HAP-1 (cell line): ENCODE measurements at regions not wholly inside any gene's neighbourhood (a gene's known extent, or its start where the extent isn't known, plus 50 kb on each side); places are given as distances from the start of the nearest gene placed in this dataset.

ENCODE experiments used
- DNase-seq, 2 experiments: peaks; one replicate each; pipeline ENCODE4 v3.0.0-alpha.2; 2016 to 2020; ENCODE audit warnings: low spot score in 2 of 2
- H3K27me3 ChIP-seq: fragments of 250-450 bp; sonication (Bioruptor Pico); 2 replicates; pipeline ENCODE4 v1.5.1; 2020; ENCODE audit warnings: low read depth, mild to moderate bottlenecking, moderate library complexity
- H3K36me3 ChIP-seq: fragments of 250-450 bp; sonication (Bioruptor Pico); replicated peaks from 2 replicates; pipeline ENCODE4 v1.5.1; 2020; ENCODE audit warnings: mild to moderate bottlenecking
- H3K4me1 ChIP-seq: fragments of 250-450 bp; sonication (Bioruptor Pico); 2 replicates; pipeline ENCODE4 v1.5.1; 2020; ENCODE audit warnings: mild to moderate bottlenecking
- H3K4me3 ChIP-seq: fragments of 250-450 bp; sonication (Bioruptor Pico); 2 replicates; pipeline ENCODE4 v1.5.1; 2020; ENCODE audit warnings: mild to moderate bottlenecking, moderate library complexity
- H3K9me3 ChIP-seq: fragments of 250-450 bp; sonication (Bioruptor Pico); 2 replicates; pipeline ENCODE4 v1.5.1; 2020; ENCODE audit warnings: mild to moderate bottlenecking, moderate library complexity
- in situ Hi-C: fragments of 300-500 bp; cut with MboI; formaldehyde crosslinking; loops from 3 replicates; pipeline ENCODE4 v1.14.3; 2020; ENCODE audit warnings: low sequenced_read_pairs, inconsistent platforms, mixed read lengths

GRCh38 chr1:221327954-221328353, 413.9 kb downstream of the DUSP10 start:
- Histone ChIP-seq H3K9me3 (no peaks in the 10 kb centered on the region), H3K4me1 (no peaks in the 10 kb centered on the region), H3K27me3 (no peaks in the 10 kb centered on the region), H3K4me3 (no peak overlapping the region), H3K36me3 (no peaks in the 10 kb centered on the region)
- DNase-seq, result no peak
- in situ Hi-C loops, result no loop called here

DNA sequence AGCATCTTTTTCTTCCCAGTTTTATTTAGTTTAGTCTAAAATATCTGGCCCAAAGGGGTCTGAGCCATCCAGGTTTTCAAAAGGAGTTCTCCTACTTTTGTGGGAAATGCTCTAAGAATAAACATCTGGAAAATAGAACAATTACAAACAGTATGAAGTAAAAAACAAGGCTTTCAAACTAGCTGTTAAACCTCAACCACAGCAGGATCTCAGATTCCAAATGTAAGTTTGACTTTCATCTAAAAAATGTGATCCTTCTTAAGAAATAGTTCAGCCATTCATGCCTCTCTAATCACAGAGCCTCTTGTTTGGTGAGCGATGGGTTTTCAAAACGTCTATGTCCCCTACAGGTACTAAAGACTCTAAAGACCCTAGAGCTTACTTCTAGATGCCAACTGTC, 413.5 kb downstream of the DUSP10 start:
- Histone ChIP-seq H3K4me1 (no peaks in the 10 kb centered on the region), H3K27me3 (no peaks in the 10 kb centered on the region), H3K4me3 (no peak overlapping the region), H3K36me3 (no peaks in the 10 kb centered on the region), H3K9me3 (no peaks in the 10 kb centered on the region)
- no peak for DNase-seq
- in situ Hi-C loops, result no loop called here

GRCh38 chr1:221331273-221332183, 410.4 kb downstream of the DUSP10 start:
- no peak for DNase-seq
- H3K27me3 ChIP-seq, result no peaks in the 10 kb centered on the region
- H3K9me3 ChIP-seq, result no peaks in the 10 kb centered on the region
- in situ Hi-C loops, result no loop called here
- no peaks in the 10 kb centered on the region for H3K4me1 ChIP-seq
- no peaks in the 10 kb centered on the region for H3K36me3 ChIP-seq
- no peak overlapping the region for H3K4me3 ChIP-seq

GRCh38 chr1:221334062-221334461, 407.8 kb downstream of the DUSP10 start:
- in situ Hi-C loops, result no loop called here
- no peak overlapping the region for H3K4me3 ChIP-seq
- no peak for DNase-seq
- no peaks in the 10 kb centered on the region for H3K27me3 ChIP-seq
- no peaks in the 10 kb centered on the region for H3K9me3 ChIP-seq
- H3K4me1 ChIP-seq, result no peaks in the 10 kb centered on the region
- H3K36me3 ChIP-seq, result no peaks in the 10 kb centered on the region

DNA sequence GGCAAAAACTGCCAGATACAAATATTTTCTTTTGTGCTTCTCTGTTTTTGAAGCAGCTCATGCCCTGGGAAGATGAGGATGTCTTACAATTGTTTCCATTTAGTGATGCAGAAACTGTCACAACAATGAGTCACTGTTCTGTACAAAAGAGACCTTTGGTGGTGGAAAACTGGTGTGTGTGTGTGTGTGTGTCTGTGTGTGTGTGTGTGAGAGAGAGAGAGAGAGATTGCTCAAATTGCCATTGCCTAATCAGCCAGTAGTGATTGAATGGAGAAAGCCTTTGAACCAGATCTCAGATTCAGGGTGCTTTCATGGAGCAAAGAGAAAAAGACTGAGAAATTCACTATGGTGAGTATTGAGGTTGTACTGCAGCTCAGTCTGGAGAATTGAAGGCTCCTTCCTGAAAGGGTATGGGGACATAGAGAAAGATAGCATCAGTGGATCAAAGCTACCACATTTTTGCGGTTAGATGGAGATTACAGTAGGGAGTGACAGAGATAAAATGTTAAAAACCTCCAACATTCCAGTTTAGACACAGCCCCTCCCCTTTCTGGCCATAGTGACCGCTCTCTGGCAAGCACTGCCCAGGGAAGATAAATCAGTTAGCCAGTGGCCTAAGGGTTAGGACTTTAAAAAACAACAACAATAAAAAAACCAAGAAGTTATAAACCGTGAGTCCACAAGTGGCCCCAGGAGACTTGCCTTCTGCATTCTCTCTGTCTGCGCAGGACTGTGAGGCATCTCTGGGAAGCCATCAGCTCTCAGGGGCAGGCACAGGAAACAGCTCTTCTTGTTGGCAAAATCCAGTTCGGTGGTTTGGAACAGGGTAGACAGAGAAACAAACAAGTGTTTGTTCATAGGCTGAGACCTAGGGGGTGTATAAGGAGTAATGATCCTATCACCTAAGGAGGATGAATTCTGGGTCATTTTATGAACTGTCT, 406.5 kb downstream of the DUSP10 start:
- Histone ChIP-seq H3K4me1 (no peaks in the 10 kb centered on the region), H3K27me3 (no peaks in the 10 kb centered on the region), H3K9me3 (no peaks in the 10 kb centered on the region), H3K36me3 (no peaks in the 10 kb centered on the region), H3K4me3 (no peak overlapping the region)
- DNase-seq, result no peak
- in situ Hi-C loops, result no loop called here

- Histone ChIP-seq H3K36me3 (no peaks in the 10 kb centered on the region), H3K4me3 (no peak overlapping the region), H3K4me1 (no peaks in the 10 kb centered on the region), H3K27me3 (no peaks in the 10 kb centered on the region), H3K9me3 (no peaks in the 10 kb centered on the region)
- in situ Hi-C loops, result no loop called here
- no peak for DNase-seq
Measured at GRCh38 chr1:221336126-221336525, 405.8 kb downstream of the DUSP10 start.

GRCh38 chr1:221337106-221337505, 404.8 kb downstream of the DUSP10 start:
- Histone ChIP-seq H3K36me3 (no peaks in the 10 kb centered on the region), H3K27me3 (no peaks in the 10 kb centered on the region), H3K4me1 (no peaks in the 10 kb centered on the region), H3K4me3 (no peak overlapping the region), H3K9me3 (no peaks in the 10 kb centered on the region)
- no peak for DNase-seq
- in situ Hi-C loops, result no loop called here

DNA sequence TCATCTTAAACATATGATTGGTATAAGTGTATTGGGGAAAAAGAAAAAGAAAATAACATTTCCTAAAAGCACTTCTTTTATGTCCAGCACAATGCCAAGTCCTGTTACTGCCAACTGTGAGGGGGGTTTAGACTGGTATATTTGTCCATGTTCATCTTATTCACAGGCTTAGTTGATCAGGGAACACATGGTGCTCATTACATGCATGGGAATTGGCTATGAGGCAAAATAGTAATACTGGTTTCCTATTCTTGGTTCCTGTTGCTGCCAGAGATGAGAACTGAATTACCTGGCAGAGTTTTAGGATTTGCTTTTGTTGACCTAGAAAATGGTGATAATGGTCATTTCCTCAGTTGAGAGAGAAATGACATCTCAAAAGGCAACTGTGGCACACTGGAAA, 398.8 kb downstream of the DUSP10 start:
- no peaks in the 10 kb centered on the region for H3K27me3 ChIP-seq
- no peaks in the 10 kb centered on the region for H3K4me1 ChIP-seq
- in situ Hi-C loops, result no loop called here
- H3K9me3 ChIP-seq, result no peaks in the 10 kb centered on the region
- no peak for DNase-seq
- no peaks in the 10 kb centered on the region for H3K36me3 ChIP-seq
- H3K4me3 ChIP-seq, result no peak overlapping the region

DNA sequence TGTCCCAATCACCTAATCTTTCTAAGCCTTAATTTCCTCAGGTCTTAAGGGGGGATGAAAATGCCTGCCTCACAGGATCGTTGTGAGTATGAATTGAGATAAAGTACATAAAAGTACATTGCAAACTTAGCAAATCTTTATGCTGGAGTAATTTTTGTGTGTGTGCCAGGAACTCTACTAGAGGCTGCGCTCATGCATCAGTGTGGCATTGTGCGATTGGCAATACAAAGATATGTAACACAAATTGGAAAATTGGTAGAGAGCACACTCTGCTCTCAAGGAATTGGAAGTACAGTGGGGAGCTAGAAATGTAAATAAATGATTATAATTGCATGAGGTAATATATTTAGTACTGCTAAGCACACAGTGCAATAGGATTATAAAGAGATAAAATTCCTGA, 398.3 kb downstream of the DUSP10 start:
- no peaks in the 10 kb centered on the region for H3K9me3 ChIP-seq
- no peak overlapping the region for H3K4me3 ChIP-seq
- in situ Hi-C loops, result no loop called here
- DNase-seq, result no peak
- H3K36me3 ChIP-seq, result no peaks in the 10 kb centered on the region
- no peaks in the 10 kb centered on the region for H3K27me3 ChIP-seq
- no peaks in the 10 kb centered on the region for H3K4me1 ChIP-seq

- Histone ChIP-seq H3K36me3 (no peaks in the 10 kb centered on the region), H3K4me3 (no peak overlapping the region), H3K4me1 (no peaks in the 10 kb centered on the region), H3K9me3 (no peaks in the 10 kb centered on the region), H3K27me3 (no peaks in the 10 kb centered on the region)
- DNase-seq, result no peak
- in situ Hi-C loops, result no loop called here
Measured at GRCh38 chr1:221344693-221345092, 397.2 kb downstream of the DUSP10 start.

GRCh38 chr1:221347706-221348105, 394.2 kb downstream of the DUSP10 start:
- DNase-seq, result no peak
- no peaks in the 10 kb centered on the region for H3K36me3 ChIP-seq
- H3K9me3 ChIP-seq, result no peaks in the 10 kb centered on the region
- H3K4me1 ChIP-seq, result no peaks in the 10 kb centered on the region
- H3K4me3 ChIP-seq, result no peak overlapping the region
- H3K27me3 ChIP-seq, result no peaks in the 10 kb centered on the region
- in situ Hi-C loops, result no loop called here

DNA sequence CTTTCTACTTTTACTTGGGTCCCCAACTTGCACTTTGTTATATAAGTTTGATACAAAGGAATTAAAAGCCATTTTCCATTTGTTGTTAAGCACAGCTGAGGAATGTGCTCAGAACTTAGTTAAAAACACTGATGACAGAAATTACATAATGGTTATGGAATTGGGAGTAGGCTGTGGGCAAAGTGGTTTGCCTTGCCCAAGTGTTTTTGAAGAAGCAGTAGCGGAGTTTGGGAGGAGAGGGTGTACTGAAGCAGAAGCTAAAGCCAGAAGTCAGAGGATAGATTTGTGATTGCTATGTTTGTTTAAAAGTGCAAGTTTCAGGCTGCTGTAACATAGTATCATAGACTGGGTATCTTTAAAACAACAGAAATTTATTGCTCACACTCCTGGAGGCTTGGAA, 391.8 kb downstream of the DUSP10 start:
- Histone ChIP-seq H3K27me3 (no peaks in the 10 kb centered on the region), H3K36me3 (no peaks in the 10 kb centered on the region), H3K9me3 (no peaks in the 10 kb centered on the region), H3K4me3 (no peak overlapping the region), H3K4me1 (no peaks in the 10 kb centered on the region)
- in situ Hi-C loops, result no loop called here
- no peak for DNase-seq

- H3K4me1 ChIP-seq, result no peaks in the 10 kb centered on the region
- no peak for DNase-seq
- H3K36me3 ChIP-seq, result no peaks in the 10 kb centered on the region
- H3K9me3 ChIP-seq, result no peaks in the 10 kb centered on the region
- in situ Hi-C loops, result no loop called here
- H3K27me3 ChIP-seq, result no peaks in the 10 kb centered on the region
- no peak overlapping the region for H3K4me3 ChIP-seq
Measured at GRCh38 chr1:221356693-221357092, 385.2 kb downstream of the DUSP10 start.

- no peaks in the 10 kb centered on the region for H3K4me1 ChIP-seq
- DNase-seq, result no peak
- H3K4me3 ChIP-seq, result no peak overlapping the region
- H3K36me3 ChIP-seq, result no peaks in the 10 kb centered on the region
- no peaks in the 10 kb centered on the region for H3K27me3 ChIP-seq
- in situ Hi-C loops, result no loop called here
- H3K9me3 ChIP-seq, result no peaks in the 10 kb centered on the region
Measured at GRCh38 chr1:221363039-221363438, 378.9 kb downstream of the DUSP10 start.
